ENCODE measurements at regions not wholly inside any gene's neighbourhood (a gene's known extent, or its start where the extent isn't known, plus 50 kb on each side); places are given as distances from the start of the nearest gene placed in this dataset.

GRCh38 chr3:71868876-71869275, 83.9 kb upstream of the PROK2 start:
- no peak overlapping the region for H3K27ac ChIP-seq
- TF ChIP-seq ZFX (IDR thresholded peaks at IDR 0.05; ENCODE audit: borderline replicate concordance), result no peak
- TF ChIP-seq CTCF (IDR thresholded peaks at IDR 0.05), result no peak

- H3K27ac ChIP-seq, result no peak overlapping the region
- TF ChIP-seq CTCF (IDR thresholded peaks at IDR 0.05) (no peak), ZFX (IDR thresholded peaks at IDR 0.05; ENCODE audit: borderline replicate concordance) (no peak)
These were observed 80.8 kb upstream of the PROK2 start for GRCh38 chr3:71865727-71866126.

- TF ChIP-seq ZFX (IDR thresholded peaks at IDR 0.05; ENCODE audit: borderline replicate concordance) (no peak), CTCF (IDR thresholded peaks at IDR 0.05) (no peak)
- H3K27ac ChIP-seq, result no peak overlapping the region
These were observed 78.7 kb upstream of the PROK2 start for GRCh38 chr3:71863563-71864190.

GRCh38 chr3:71862371-71863140, 77.6 kb upstream of the PROK2 start:
- TF ChIP-seq CTCF (IDR thresholded peaks at IDR 0.05) (no peak), ZFX (IDR thresholded peaks at IDR 0.05; ENCODE audit: borderline replicate concordance) (no peak)
- H3K27ac ChIP-seq, result no peak overlapping the region

GRCh38 chr3:71859123-71859519, 74.2 kb upstream of the PROK2 start:
- H3K27ac ChIP-seq, result no peak overlapping the region
- peak; percentile 59 for TF ChIP-seq CTCF (IDR thresholded peaks at IDR 0.05)
- no peak for TF ChIP-seq ZFX (IDR thresholded peaks at IDR 0.05; ENCODE audit: borderline replicate concordance)

GRCh38 chr3:71858503-71859122, 73.7 kb upstream of the PROK2 start:
- TF ChIP-seq ZFX (IDR thresholded peaks at IDR 0.05; ENCODE audit: borderline replicate concordance) (no peak), CTCF (IDR thresholded peaks at IDR 0.05) (no peak)
- H3K27ac ChIP-seq, result no peak overlapping the region

- no peak overlapping the region for H3K27ac ChIP-seq
These were observed 73.0 kb upstream of the PROK2 start for GRCh38 chr3:71857956-71858355.

More at GRCh38 chr3:71857956-71858355, 73.0 kb upstream of the PROK2 start:
- no peak for TF ChIP-seq ZFX (IDR thresholded peaks at IDR 0.05; ENCODE audit: borderline replicate concordance)
- no peak for TF ChIP-seq CTCF (IDR thresholded peaks at IDR 0.05)
